GM23248 (cell line): ENCODE measurements at regions not wholly inside any gene's neighbourhood (a gene's known extent, or its start where the extent isn't known, plus 50 kb on each side); places are given as distances from the start of the nearest gene placed in this dataset.
A peak's percentile ranks its signal among the peaks of the same experiment; 100 is the strongest.

ENCODE experiments used
- DNase-seq: peaks from one replicate; pipeline ENCODE4 v3.0.0-alpha.2; 2015
- H2AFZ ChIP-seq: fragments of 200-600 bp; sonication (generic); 2 replicates; pipeline ENCODE4 v1.6.1; 2016; ENCODE audit warnings: antibody characterized with exemption
- H3F3A ChIP-seq: fragments of 200-600 bp; sonication (generic); 2 replicates; pipeline ENCODE4 v1.6.1; 2016; ENCODE audit warnings: mild to moderate bottlenecking, antibody characterized with exemption, mixed run types; ENCODE audit not compliant: insufficient read depth
- H3K27ac ChIP-seq: fragments of 200-600 bp; sonication (generic); 2 replicates; pipeline ENCODE4 v1.5.1; 2016; ENCODE audit warnings: mild to moderate bottlenecking
- H3K27me3 ChIP-seq: fragments of 200-600 bp; sonication (generic); replicated peaks from 2 replicates; pipeline ENCODE4 v1.6.1; 2016; ENCODE audit warnings: mild to moderate bottlenecking; ENCODE audit not compliant: insufficient read depth
- H3K36me3 ChIP-seq: fragments of 200-600 bp; sonication (generic); 2 replicates; pipeline ENCODE4 v1.6.1; 2016; ENCODE audit warnings: low read depth, mild to moderate bottlenecking
- H3K4me1 ChIP-seq: fragments of 200-600 bp; sonication (generic); 2 replicates; pipeline ENCODE4 v1.6.1; 2016; ENCODE audit warnings: mild to moderate bottlenecking; ENCODE audit not compliant: insufficient read depth
- H3K4me2 ChIP-seq: fragments of 200-600 bp; sonication (generic); one replicate; pipeline ENCODE4 v1.6.1; 2016; ENCODE audit warnings: mild to moderate bottlenecking; ENCODE audit not compliant: unreplicated experiment
- H3K4me3 ChIP-seq: fragments of 200-600 bp; sonication (generic); 2 replicates; pipeline ENCODE4 v1.5.1; 2016; ENCODE audit warnings: mild to moderate bottlenecking
- H3K79me2 ChIP-seq: fragments of 200-600 bp; sonication (generic); 2 replicates; pipeline ENCODE4 v1.6.1; 2016; ENCODE audit warnings: mild to moderate bottlenecking; ENCODE audit not compliant: insufficient read depth
- H3K9ac ChIP-seq: fragments of 200-600 bp; sonication (generic); 2 replicates; pipeline ENCODE4 v1.6.1; 2016; ENCODE audit warnings: mild to moderate bottlenecking
- H3K9me2 ChIP-seq: fragments of 200-600 bp; sonication (generic); 2 replicates; pipeline ENCODE4 v1.6.1; 2016; ENCODE audit warnings: mixed run types, mild to moderate bottlenecking, moderate library complexity; ENCODE audit not compliant: insufficient read depth
- H3K9me3 ChIP-seq: fragments of 200-600 bp; sonication (generic); one replicate; pipeline ENCODE4 v1.6.1; 2017; ENCODE audit warnings: low read depth
- H4K20me1 ChIP-seq: fragments of 200-600 bp; sonication (generic); 2 replicates; pipeline ENCODE4 v1.6.0; 2016; ENCODE audit not compliant: insufficient read depth
- EZH2 ChIP-seq: fragments of 200-600 bp; sonication (generic); IDR thresholded peaks from 2 replicates; pipeline ENCODE4 v1.6.1; 2018; ENCODE audit warnings: antibody characterized with exemption, mild to moderate bottlenecking; ENCODE audit not compliant: insufficient read depth, poor library complexity, severe bottlenecking
- EZH2phosphoT487 ChIP-seq: fragments of 200-600 bp; sonication (generic); IDR thresholded peaks from 2 replicates; pipeline ENCODE4 v1.6.1; 2018; ENCODE audit warnings: antibody characterized with exemption, moderate library complexity, mild to moderate bottlenecking, low read depth; ENCODE audit not compliant: insufficient read depth
- WGBS, 2 experiments: methylation state at CpG; one replicate each; pipeline ENCODE4 v1.1.6; 2015 to 2017; ENCODE audit warnings: low lambda C conversion rate in 2 of 2, low coverage in 1 of 2; ENCODE audit errors: missing lambda C conversion rate in 2 of 2; 5-methylcytosine and 5-hydroxymethylcytosine counted together
- in situ Hi-C: fragments of 300-500 bp; cut with MboI; formaldehyde crosslinking; loops from 2 replicates; pipeline ENCODE4 v1.15.0; 2020

DNA sequence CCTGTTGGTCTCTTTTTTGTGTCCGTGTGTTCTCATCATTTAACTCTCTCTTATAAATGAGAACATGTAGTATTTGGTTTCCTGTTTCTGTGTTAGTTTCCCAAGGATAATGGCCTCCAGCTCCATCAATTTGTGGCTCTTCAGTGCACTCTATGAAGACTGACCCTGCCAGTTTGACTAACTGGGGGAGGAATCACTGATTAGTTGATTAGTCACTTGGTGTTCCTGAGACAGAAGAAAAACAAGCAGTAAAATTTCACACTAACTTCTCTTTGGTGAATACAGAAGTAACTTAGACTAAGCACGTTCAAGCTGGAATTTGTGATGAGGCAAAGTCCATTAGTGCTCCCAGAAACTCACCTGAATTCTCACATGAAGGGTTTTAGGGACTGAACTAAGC lies 495.8 kb upstream of the RORB start:
- 0 to 3% methylated on average over 2 of the region's 2 CpGs for WGBS, 2 experiments
- Histone ChIP-seq H3K36me3 (no peaks in the 10 kb centered on the region), H3K27ac (no peak overlapping the region), H3K4me1 (no peaks in the 10 kb centered on the region), H3F3A (no peaks in the 10 kb centered on the region), H3K9me2 (no peaks in the 10 kb centered on the region), H4K20me1 (no peaks in the 10 kb centered on the region), H3K4me2 (no peak overlapping the region), H3K9ac (no peak overlapping the region), H3K79me2 (no peaks in the 10 kb centered on the region), H2AFZ (no peak overlapping the region), H3K9me3 (no peaks in the 10 kb centered on the region), H3K27me3 (no peaks in the 10 kb centered on the region), H3K4me3 (no peak overlapping the region)
- in situ Hi-C loops = no loop called here
- DNase-seq = no peak
- TF ChIP-seq EZH2phosphoT487 (no peak), EZH2 (no peak)

DNA sequence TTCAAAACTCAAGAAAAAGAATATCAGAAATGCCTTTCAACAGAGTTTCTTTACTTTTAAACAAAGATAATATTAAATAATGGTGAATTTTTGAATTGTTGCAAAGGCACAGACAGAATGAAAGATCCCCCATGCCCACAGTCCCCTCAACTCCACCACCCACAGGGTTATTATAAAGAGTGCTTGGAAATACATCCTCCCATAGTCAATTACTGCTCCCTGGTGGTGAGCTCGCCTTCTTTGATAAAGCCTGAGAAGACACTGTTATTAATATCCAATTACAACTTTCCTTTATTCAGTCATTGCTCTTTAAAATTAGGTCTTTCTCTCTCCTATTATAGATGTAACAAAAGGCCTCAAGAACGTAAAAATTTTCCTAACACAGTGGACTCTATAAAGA lies 490.2 kb upstream of the RORB start:
- H3K4me1 ChIP-seq = no peaks in the 10 kb centered on the region
- WGBS, 2 experiments = 21 to 25% methylated on average over 2 of the region's 2 CpGs
- H3K36me3 ChIP-seq = no peaks in the 10 kb centered on the region

DNA sequence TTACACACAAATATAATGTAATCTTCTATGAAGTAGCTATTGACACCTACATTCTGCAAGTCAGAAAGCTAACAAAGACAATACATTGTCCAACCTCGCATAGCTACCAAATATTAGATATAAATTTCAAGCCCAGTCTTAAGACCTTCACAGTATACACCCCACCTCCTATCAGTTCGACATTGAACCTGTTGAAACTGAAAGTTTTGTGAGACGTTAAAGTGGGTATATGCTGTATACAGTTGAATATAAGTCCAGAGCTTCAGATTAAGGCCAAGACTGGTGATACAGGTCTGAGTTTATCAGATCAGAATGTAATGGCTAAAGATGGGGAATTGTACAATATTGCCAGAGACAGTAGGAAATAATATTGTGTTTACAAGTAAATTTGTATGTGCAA lies 489.3 kb upstream of the RORB start:
- H3F3A ChIP-seq = no peaks in the 10 kb centered on the region
- no peaks in the 10 kb centered on the region for H4K20me1 ChIP-seq
- DNase-seq = no peak
- H2AFZ ChIP-seq = no peak overlapping the region
- no peaks in the 10 kb centered on the region for H3K36me3 ChIP-seq
- in situ Hi-C loops = no loop called here
- H3K4me1 ChIP-seq = no peaks in the 10 kb centered on the region
- H3K79me2 ChIP-seq = no peaks in the 10 kb centered on the region
- H3K9me2 ChIP-seq = no peaks in the 10 kb centered on the region
- H3K9ac ChIP-seq = no peak overlapping the region
- 35 to 40% methylated on average over 3 of the region's 3 CpGs for WGBS, 2 experiments
- no peak overlapping the region for H3K4me3 ChIP-seq
- TF ChIP-seq EZH2phosphoT487 (no peak), EZH2 (no peak)
- no peak overlapping the region for H3K4me2 ChIP-seq
- no peaks in the 10 kb centered on the region for H3K9me3 ChIP-seq
- no peaks in the 10 kb centered on the region for H3K27me3 ChIP-seq
- H3K27ac ChIP-seq = no peak overlapping the region

More for the DNA sequence above, 490.2 kb upstream of the RORB start:
- no peaks in the 10 kb centered on the region for H3K9me2 ChIP-seq
- no peak overlapping the region for H3K27ac ChIP-seq
- no peaks in the 10 kb centered on the region for H3K9me3 ChIP-seq
- no peak overlapping the region for H3K4me3 ChIP-seq
- no peaks in the 10 kb centered on the region for H3K79me2 ChIP-seq
- H3K27me3 ChIP-seq = no peaks in the 10 kb centered on the region
- in situ Hi-C loops = no loop called here
- no peak for TF ChIP-seq EZH2phosphoT487
- H3K9ac ChIP-seq = no peak overlapping the region
- no peak overlapping the region for H2AFZ ChIP-seq
- DNase-seq = no peak
- H3F3A ChIP-seq = no peaks in the 10 kb centered on the region
- no peak overlapping the region for H3K4me2 ChIP-seq
- H4K20me1 ChIP-seq = no peaks in the 10 kb centered on the region

GRCh38 chr9:74016004-74016403 lies 481.1 kb upstream of the RORB start:
- no peak for DNase-seq
- no peaks in the 10 kb centered on the region for H3K79me2 ChIP-seq
- H3F3A ChIP-seq = no peaks in the 10 kb centered on the region
- no peaks in the 10 kb centered on the region for H3K27me3 ChIP-seq
- no peak for TF ChIP-seq EZH2
- no peak for TF ChIP-seq EZH2phosphoT487
- no peak overlapping the region for H3K9ac ChIP-seq
- no peak overlapping the region for H3K4me2 ChIP-seq
- H3K9me2 ChIP-seq = no peaks in the 10 kb centered on the region
- no peak overlapping the region for H3K27ac ChIP-seq
- in situ Hi-C loops = no loop called here
- no peaks in the 10 kb centered on the region for H3K4me1 ChIP-seq
- H3K4me3 ChIP-seq = no peak overlapping the region
- H3K36me3 ChIP-seq = no peaks in the 10 kb centered on the region
- no peaks in the 10 kb centered on the region for H4K20me1 ChIP-seq
- no peaks in the 10 kb centered on the region for H3K9me3 ChIP-seq
- H2AFZ ChIP-seq = no peak overlapping the region

DNA sequence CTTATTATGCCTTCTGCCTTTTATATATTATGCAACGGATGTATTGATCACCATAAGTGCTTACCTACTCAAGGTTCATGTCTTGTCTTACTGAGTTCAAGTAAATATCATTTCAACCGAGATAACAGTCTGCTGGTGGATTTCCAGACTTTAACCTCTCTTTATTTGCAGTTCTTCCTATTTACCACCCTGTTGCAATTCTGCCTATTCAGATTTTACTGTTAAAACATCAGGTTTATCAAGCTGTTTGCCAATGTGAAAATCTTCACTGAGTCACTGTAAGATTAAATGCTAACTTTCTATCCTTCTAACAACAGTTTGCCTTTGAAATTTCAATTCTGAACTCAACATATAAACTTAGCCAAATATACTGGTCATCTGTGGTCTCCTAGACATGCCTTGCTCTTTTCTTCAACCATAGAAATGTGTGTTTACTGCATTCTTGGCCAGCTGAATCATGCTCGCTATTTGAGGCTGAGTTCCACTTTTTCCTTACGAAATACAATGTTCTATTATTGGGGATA lies 471.7 kb upstream of the RORB start:
- Histone ChIP-seq H3K27me3 (no peaks in the 10 kb centered on the region), H3K4me3 (no peak overlapping the region), H3K36me3 (no peaks in the 10 kb centered on the region), H3K79me2 (no peaks in the 10 kb centered on the region), H3K4me1 (no peaks in the 10 kb centered on the region), H4K20me1 (no peaks in the 10 kb centered on the region), H3K9ac (no peak overlapping the region), H3K9me2 (no peaks in the 10 kb centered on the region), H3K4me2 (no peak overlapping the region), H2AFZ (no peak overlapping the region), H3K9me3 (no peaks in the 10 kb centered on the region), H3F3A (no peaks in the 10 kb centered on the region), H3K27ac (no peak overlapping the region)
- 23 to 24% methylated on average over 4 of the region's 4 CpGs for WGBS, 2 experiments
- in situ Hi-C loops = no loop called here
- TF ChIP-seq EZH2 (no peak), EZH2phosphoT487 (no peak)
- DNase-seq = peak; percentile 45
